GM18951 (cell line): ENCODE measurements at regions not wholly inside any gene's neighbourhood (a gene's known extent, or its start where the extent isn't known, plus 50 kb on each side); places are given as distances from the start of the nearest gene placed in this dataset.

ENCODE experiments used
- POLR2A ChIP-seq: IDR thresholded peaks from 4 replicates; pipeline ENCODE4 v1.6.1; 2011; ENCODE audit warnings: mild to moderate bottlenecking; ENCODE audit not compliant: insufficient read length, insufficient read depth; ENCODE audit errors: extremely low read depth
- in situ Hi-C: fragments of 300-500 bp; cut with MboI; formaldehyde crosslinking; loops from one replicate; pipeline ENCODE4 v1.12.0; 2022; ENCODE audit warnings: low sequenced_read_pairs, mixed read lengths, inconsistent platforms; ENCODE audit not compliant: unreplicated experiment

DNA sequence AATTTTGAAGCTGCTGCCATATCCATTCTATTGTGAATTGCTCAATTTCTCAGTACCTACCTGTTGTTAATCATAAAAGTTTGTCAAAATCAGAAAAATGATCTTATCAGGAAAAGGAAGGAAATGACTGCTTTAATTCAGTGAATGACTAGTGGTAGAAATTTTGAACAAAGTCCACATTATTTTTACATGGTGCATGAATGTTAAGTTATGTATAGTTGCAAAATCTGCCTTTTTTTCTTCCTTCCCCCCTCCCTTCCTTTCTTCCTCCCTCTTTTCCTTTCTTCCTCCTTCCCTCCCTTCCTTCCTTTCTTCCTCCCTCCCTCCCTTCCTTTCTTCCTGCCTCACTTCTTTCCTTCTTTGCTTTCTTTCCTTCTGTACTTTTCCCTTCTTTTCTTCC is 127.1 kb upstream of the TSHZ2 start:
- no peak for TF ChIP-seq POLR2A
- in situ Hi-C loops, result no loop called here

DNA sequence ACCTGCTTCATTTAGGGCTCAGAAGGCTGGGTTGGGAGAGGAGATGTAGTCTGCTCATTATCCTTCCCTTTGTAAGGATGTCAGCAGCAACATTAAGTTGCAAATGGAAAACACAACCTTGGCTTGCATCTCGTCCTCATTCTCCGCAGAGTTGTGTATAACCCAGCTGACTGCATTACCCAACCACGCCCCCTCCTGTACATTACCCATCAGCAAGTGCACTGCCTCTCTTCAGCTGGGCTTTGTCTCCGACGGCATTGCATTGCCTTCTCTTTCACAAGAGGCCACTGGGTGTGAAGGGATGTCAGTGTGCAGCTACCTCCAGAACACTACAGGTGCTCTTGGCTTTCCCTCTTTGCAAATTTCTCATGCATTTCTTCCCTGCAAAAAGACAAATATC is 128.7 kb upstream of the TSHZ2 start:
- no peak for TF ChIP-seq POLR2A
- in situ Hi-C loops, result no loop called here

DNA sequence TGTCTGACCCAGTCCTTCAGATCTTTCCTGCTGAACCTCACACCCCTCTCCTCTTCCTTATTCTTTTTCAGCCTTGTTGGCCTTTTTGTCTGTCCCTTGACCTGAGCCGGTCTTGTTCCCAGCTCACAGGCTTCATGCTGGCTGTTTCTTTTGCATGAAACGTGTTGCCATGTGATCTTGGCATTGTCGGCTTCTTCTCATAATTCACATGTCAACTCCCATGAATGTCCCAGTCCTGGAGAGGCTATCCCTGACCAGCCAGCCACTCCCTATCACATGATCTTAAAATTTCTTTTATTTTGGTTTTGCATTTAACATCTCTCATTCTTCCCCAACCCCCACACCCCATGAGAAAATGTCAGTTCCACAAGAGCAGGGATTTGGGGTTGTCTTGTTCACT is 131.2 kb upstream of the TSHZ2 start:
- TF ChIP-seq POLR2A, result no peak
- in situ Hi-C loops, result no loop called here

DNA sequence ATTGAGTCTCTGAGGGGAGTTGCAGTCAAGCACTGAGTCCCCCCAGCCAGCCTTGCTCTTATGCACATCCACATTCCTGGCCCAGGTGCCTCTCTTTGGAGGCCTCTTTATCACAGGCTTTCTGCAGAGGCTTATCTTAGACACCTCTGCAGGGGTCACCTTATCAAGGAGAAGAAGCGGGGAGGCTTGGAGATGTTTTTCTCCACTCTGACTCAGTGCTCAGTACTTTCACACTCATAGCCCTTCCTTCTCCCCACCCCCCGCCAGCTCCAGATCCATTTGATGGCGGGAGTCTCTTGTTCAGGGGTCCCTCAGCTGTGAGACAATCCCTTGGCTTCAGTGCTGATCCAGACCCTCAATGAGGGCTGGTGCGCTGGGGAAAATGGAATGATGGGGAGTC is 132.1 kb upstream of the TSHZ2 start:
- TF ChIP-seq POLR2A, result no peak
- in situ Hi-C loops, result no loop called here

DNA sequence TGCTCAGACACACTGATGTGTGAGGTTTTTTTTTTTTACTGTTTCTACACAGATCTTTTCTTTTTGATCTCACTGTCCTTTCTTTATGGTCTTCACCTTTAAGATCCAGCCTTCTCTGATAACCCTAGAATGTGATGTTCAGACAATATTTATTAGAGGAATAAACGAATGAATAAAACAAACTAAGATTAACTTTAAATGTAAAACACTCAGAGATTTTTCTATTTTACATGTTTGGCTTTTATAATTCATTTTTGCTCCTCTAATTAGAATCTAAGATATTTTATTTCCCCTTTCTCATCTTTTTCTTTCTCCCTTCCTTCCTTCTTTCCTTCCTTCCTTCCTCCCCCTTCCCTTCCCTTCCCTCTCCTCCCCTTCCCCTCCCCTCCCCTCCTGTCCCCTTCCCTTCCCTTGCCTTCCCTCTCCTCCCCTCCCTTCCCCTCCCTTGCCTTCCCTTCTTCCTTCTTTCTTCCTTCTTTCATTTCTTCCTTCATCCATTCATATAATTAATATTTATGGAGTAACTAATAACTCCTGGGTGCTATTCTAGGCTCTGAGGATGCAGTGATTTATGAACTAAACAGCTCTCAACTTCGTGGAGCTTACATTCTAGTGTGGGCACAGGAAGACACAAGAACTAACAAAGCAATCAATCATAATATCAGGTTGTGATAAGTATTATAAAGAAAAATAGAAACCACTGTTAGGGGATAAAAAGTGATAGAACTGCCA is 133.5 kb upstream of the TSHZ2 start:
- TF ChIP-seq POLR2A, result no peak
- in situ Hi-C loops, result no loop called here

DNA sequence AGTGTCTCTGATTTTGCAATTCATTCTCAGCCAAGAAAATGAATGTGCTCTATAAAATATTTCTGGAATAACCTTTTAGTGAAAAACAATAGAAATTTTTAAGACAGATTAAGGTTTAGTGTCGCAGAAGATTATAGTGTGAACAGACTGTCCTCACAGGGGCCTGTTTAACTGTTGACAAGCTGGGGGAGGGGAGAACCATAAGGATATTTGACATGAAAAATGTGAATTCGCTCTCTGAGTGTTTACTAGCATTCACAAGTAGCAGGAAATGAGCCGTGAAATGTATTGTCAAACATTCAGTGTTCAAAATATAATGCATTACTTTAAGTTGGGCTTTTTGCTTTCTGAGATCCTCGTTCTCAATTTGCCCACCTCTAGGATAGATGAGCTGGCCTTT is 134.8 kb upstream of the TSHZ2 start:
- in situ Hi-C loops, result no loop called here

DNA sequence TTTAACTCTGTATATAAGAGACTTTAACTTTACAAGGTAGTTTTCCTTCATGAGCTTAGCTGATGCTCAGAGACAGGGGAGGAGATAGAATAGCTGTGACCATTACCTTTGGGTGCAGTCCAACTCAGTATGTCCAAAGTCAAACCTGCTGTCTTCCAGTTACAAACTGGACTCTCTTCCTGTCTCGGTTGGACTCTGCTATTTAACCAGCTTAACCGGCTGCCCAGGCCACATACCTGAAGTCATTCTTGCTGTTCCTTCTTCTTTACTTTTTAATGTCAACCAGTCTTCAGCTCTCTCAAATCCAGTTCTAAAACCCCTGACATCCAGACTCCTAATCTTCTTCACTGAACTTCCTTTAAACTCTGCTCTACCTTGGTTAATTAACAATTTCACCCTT is 138.3 kb upstream of the TSHZ2 start:
- TF ChIP-seq POLR2A, result no peak
- in situ Hi-C loops, result no loop called here

More for the DNA sequence above, 134.8 kb upstream of the TSHZ2 start:
- TF ChIP-seq POLR2A, result no peak

DNA sequence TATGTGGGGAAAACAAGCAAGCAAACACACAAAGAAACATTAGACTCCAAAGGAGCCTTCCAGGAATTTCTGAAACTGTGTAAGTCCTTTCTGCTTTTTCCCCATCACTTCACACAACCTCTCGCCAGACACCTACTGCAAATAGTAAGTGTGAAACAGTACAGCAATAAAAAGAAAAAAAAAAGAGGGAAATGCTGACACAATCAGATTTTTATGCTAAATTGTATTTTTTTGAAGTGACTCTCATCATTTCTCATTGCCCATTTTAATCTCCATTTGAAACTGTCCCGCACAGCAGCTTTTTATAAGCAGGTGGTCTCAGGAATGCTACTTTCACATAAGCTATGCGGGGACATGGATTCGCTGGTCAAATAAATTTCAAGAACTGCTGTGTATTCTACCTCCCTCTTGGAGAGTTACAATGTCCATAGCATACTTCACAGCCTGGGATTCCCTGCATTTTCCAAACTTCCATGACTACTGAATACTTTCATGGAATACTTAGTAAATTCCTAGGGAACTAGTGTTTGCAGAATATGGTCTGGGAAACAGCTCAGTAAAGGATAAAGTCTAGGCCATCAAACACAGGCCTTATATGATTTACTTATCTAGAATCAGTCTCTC is 139.9 kb upstream of the TSHZ2 start:
- no peak for TF ChIP-seq POLR2A
- in situ Hi-C loops, result no loop called here

DNA sequence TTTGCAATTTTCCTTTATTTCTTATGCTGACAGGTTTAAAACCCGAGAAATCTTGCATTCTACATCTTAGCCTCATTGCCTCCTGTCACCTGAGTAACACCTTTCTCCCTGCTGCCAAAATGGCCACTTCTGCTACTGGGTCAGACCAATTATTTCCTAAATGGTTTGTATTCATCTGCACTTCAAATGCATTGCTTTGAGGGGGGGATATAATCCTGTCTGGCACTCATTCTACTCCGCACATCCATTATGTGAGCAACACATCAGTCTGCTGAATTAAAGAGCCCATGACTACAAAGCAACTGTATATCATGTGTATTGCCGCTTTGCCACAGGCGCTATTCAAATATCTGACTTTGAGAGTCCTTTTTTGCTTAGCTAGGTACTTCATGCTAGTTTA is 141.6 kb upstream of the TSHZ2 start:
- in situ Hi-C loops, result no loop called here
- TF ChIP-seq POLR2A, result no peak

DNA sequence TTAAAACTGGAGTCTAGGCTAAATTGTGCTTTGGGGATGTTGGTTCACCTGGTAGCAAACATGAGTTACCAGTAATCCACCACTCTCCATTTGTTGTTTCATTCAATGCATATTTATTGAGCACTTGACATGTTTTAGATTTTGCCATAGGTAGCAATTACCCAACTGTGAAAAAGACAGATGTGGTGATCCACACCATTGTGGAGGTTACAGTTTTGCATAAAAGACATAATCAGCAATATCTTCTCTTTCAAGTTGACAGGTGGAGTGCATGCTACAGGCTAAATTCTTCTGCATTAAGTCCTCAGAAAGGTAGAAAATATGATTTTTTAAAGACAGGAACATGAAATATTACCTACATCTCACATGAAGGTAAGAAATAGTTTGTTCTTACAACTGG is 143.0 kb upstream of the TSHZ2 start:
- in situ Hi-C loops, result no loop called here
- no peak for TF ChIP-seq POLR2A

DNA sequence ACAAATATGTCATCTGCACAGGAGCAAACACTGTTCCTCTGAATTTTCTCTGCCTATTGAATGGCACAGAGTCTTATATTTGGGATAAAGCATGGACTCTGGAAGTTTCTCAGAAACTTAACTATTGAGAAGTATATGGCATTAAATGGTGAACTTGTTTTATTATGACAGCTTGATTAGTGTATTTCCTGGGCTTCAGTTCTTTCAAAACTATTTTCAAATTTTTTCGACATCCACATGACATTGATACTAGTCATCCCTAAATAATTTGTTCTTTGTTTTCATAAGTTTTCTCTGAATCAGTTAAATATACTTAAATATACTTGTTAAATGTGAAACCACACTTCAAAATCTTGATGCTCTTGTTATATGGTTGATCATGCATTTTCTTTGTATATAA is 144.0 kb upstream of the TSHZ2 start:
- no peak for TF ChIP-seq POLR2A
- in situ Hi-C loops, result no loop called here

DNA sequence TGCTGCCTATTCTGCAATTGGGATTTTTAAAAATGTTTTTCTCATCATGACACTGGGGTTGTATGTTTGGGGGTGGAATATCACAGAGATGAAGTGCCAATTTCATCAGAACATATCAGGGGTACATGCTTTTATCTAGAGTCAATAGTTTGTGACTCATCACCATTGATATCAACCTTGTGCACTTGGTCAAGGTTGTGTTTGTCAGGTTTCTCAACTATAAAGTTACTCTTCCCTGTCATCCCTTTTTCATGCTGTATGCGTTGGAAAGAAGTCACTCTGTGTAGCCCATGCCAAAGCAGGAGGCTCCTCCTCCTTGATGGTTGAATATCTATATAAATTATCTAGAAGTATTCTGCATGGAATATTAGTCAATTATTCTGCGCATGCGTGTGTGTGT is 145.4 kb upstream of the TSHZ2 start:
- in situ Hi-C loops, result no loop called here
- TF ChIP-seq POLR2A, result no peak

DNA sequence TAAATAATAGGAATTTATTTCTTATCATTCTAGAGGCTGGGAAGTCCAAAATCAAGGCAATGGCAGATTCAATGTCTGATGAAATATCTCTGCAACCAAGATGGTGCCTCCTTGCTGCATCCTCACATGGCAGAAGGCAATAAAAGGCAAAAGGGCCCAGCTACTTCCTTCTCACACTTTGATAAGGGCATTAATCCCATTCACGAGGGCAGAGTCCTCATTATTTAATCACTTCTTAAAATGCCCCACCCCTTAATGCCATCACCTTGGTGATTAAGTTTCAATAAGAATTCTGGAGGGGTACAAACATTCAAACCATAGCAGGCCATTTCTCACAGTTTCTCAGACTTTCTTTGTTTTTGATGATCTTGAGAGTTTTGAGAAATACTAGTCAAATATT is 145.8 kb upstream of the TSHZ2 start:
- no peak for TF ChIP-seq POLR2A
- in situ Hi-C loops, result no loop called here

DNA sequence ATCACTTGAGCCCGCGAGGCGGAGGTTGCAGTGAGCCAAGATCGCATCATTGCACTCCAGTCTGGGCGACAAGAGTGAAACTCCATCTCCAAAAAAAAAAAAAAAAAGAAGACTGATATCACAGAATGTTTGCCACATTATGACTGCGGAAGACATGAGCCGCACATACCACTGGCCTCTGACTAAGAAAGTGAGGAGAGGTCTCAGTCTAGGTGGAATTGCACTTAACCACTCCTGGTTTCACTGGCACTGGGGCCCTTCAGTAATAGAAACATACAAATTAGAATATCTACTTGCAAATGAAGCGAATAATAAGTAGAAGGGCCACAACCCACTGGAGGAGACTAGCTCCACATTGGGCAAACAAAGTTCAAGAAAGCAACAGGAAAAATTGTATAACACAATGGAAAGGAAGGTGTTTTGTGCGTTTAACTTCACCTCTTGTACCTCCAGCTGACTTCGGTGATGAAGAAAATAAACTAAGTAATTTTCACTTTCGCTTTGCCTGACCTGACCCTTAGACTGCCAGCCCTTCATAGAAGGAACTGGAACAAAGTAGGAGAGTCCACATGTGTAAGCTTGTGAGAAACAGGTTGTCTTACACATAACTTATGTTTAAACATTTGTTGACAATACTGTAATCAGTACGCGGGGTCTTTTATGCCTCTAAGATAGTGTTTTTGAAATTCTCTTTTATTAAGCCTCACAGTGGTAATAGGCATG is 147.5 kb upstream of the TSHZ2 start:
- in situ Hi-C loops, result no loop called here
- TF ChIP-seq POLR2A, result no peak
